Smooth muscle cell (in vitro differentiated cells): ENCODE measurements at regions not wholly inside any gene's neighbourhood (a gene's known extent, or its start where the extent isn't known, plus 50 kb on each side); places are given as distances from the start of the nearest gene placed in this dataset.

Experiments
- DNase-seq: peaks from one replicate; lab custom pipeline; 2025; ENCODE audit not compliant: unreplicated experiment; lab: John Stamatoyannopoulos, UW
- H2AFZ ChIP-seq: fragments of 200-600 bp; sonication (generic); 2 replicates; pipeline ENCODE4 v1.6.0; 2016; ENCODE audit warnings: antibody characterized with exemption, low read depth, mild to moderate bottlenecking
- H3F3A ChIP-seq: fragments of 200-600 bp; sonication (generic); 2 replicates; pipeline ENCODE4 v1.6.0; 2017; ENCODE audit warnings: antibody characterized with exemption, low read depth
- H3K27ac ChIP-seq: fragments of 200-600 bp; sonication (generic); 2 replicates; pipeline ENCODE4 v1.5.1; 2016; ENCODE audit warnings: low read depth, mild to moderate bottlenecking
- H3K27me3 ChIP-seq: fragments of 200-600 bp; sonication (generic); 2 replicates; pipeline ENCODE4 v1.6.1; 2016; ENCODE audit warnings: low read depth, mild to moderate bottlenecking
- H3K36me3 ChIP-seq: fragments of 200-600 bp; sonication (generic); 2 replicates; pipeline ENCODE4 v1.5.1; 2016; ENCODE audit warnings: low read depth
- H3K4me1 ChIP-seq: fragments of 200-600 bp; sonication (generic); 2 replicates; pipeline ENCODE4 v1.5.1; 2016; ENCODE audit warnings: low read depth
- H3K4me2 ChIP-seq: fragments of 200-600 bp; sonication (generic); 2 replicates; pipeline ENCODE4 v1.6.0; 2016; ENCODE audit warnings: mild to moderate bottlenecking
- H3K4me3 ChIP-seq: fragments of 200-600 bp; sonication (generic); 2 replicates; pipeline ENCODE4 v1.5.1; 2016; ENCODE audit warnings: mild to moderate bottlenecking
- H3K79me2 ChIP-seq: fragments of 200-600 bp; sonication (generic); 2 replicates; pipeline ENCODE4 v1.6.0; 2016; ENCODE audit warnings: low read depth, mild to moderate bottlenecking
- H3K9ac ChIP-seq: fragments of 200-600 bp; sonication (generic); 2 replicates; pipeline ENCODE4 v1.6.0; 2016; ENCODE audit warnings: low read depth
- H3K9me3 ChIP-seq: fragments of 200-600 bp; sonication (generic); replicated peaks from 2 replicates; pipeline ENCODE4 v1.5.1; 2016; ENCODE audit warnings: low read depth
- H4K20me1 ChIP-seq: fragments of 200-600 bp; sonication (generic); 2 replicates; pipeline ENCODE4 v1.6.0; 2016; ENCODE audit warnings: low read depth
- WGBS: methylation state at CpG from one replicate; pipeline ENCODE4 v1.1.7; 2016; ENCODE audit warnings: low lambda C conversion rate; 5-methylcytosine and 5-hydroxymethylcytosine counted together
- TF ChIP-seq, protein P1 (sequence below): fragments of 200-600 bp; sonication (generic); IDR thresholded peaks from 2 replicates; pipeline ENCODE4 v1.5.1; 2017; ENCODE audit warnings: borderline replicate concordance, mild to moderate bottlenecking, antibody characterized with exemption; ENCODE audit not compliant: insufficient read depth, poor library complexity, severe bottlenecking

- H3K27ac ChIP-seq, result no peak overlapping the region
- no peak for DNase-seq
- H3K9ac ChIP-seq, result no peak overlapping the region
- no peaks in the 10 kb centered on the region for H3K79me2 ChIP-seq
- WGBS, result 88% methylated on average over 2 of the region's 2 CpGs
- H3K4me1 ChIP-seq, result no peaks in the 10 kb centered on the region
- H2AFZ ChIP-seq, result no peak overlapping the region
- peaks cover 27% of the 10 kb centered on the region for H3K27me3 ChIP-seq
- peaks cover 9% of the 10 kb centered on the region for H4K20me1 ChIP-seq
- H3K4me3 ChIP-seq, result no peak overlapping the region
- no peaks in the 10 kb centered on the region for H3K36me3 ChIP-seq
- H3K4me2 ChIP-seq, result peak overlapping the region; percentile 61
- H3F3A ChIP-seq, result peaks cover 9% of the 10 kb centered on the region
- TF ChIP-seq, protein P1, sequence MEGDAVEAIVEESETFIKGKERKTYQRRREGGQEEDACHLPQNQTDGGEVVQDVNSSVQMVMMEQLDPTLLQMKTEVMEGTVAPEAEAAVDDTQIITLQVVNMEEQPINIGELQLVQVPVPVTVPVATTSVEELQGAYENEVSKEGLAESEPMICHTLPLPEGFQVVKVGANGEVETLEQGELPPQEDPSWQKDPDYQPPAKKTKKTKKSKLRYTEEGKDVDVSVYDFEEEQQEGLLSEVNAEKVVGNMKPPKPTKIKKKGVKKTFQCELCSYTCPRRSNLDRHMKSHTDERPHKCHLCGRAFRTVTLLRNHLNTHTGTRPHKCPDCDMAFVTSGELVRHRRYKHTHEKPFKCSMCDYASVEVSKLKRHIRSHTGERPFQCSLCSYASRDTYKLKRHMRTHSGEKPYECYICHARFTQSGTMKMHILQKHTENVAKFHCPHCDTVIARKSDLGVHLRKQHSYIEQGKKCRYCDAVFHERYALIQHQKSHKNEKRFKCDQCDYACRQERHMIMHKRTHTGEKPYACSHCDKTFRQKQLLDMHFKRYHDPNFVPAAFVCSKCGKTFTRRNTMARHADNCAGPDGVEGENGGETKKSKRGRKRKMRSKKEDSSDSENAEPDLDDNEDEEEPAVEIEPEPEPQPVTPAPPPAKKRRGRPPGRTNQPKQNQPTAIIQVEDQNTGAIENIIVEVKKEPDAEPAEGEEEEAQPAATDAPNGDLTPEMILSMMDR, result no peak
- H3K9me3 ChIP-seq, result no peaks in the 10 kb centered on the region
Observed at GRCh38 chr9:7229571-7229970, 471.8 kb downstream of the KDM4C start.

DNA sequence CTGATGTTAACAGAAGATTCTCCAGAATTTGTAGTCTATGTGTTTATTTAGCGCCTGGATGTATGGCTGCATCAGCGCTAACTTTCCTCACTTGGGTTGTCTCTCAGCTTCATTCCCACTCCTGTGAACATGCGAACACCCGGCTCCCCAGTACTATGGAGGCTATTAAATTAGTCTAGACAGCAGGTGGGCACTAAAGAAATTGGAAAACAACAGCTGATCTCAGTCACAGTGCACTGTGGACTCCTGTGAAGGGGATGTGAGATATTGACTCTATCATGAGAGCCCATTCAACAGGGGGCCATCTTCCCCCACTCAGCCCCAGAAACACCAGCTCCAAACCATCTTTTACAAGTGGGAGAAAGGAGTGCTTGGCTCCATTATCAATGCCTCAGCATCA is 471.0 kb downstream of the KDM4C start:
- H3K4me1 ChIP-seq, result no peaks in the 10 kb centered on the region
- H3K36me3 ChIP-seq, result no peaks in the 10 kb centered on the region
- peaks cover 34% of the 10 kb centered on the region for H3K27me3 ChIP-seq
- no peak overlapping the region for H2AFZ ChIP-seq
- no peaks in the 10 kb centered on the region for H3K79me2 ChIP-seq
- no peak overlapping the region for H3K27ac ChIP-seq
- WGBS, result 87% methylated on average over 4 of the region's 4 CpGs
- TF ChIP-seq, protein P1, result no peak
- H3K4me3 ChIP-seq, result no peak overlapping the region
- DNase-seq, result no peak
- H3K4me2 ChIP-seq, result no peak overlapping the region
- H3K9me3 ChIP-seq, result no peaks in the 10 kb centered on the region
- peaks cover 9% of the 10 kb centered on the region for H4K20me1 ChIP-seq
- peaks cover 9% of the 10 kb centered on the region for H3F3A ChIP-seq
- no peak overlapping the region for H3K9ac ChIP-seq

GRCh38 chr9:7227951-7228350 is 470.2 kb downstream of the KDM4C start:
- WGBS, result 89% methylated on average over 8 of the region's 8 CpGs
- Histone ChIP-seq H3K9me3 (no peaks in the 10 kb centered on the region), H3K27me3 (peaks cover 39% of the 10 kb centered on the region), H3K4me1 (no peaks in the 10 kb centered on the region), H3F3A (peaks cover 9% of the 10 kb centered on the region), H3K79me2 (no peaks in the 10 kb centered on the region), H2AFZ (no peak overlapping the region), H3K27ac (no peak overlapping the region), H3K9ac (no peak overlapping the region), H3K4me2 (no peak overlapping the region), H3K36me3 (no peaks in the 10 kb centered on the region), H4K20me1 (peaks cover 9% of the 10 kb centered on the region), H3K4me3 (no peak overlapping the region)
- TF ChIP-seq, protein P1, result no peak
- DNase-seq, result no peak

- Histone ChIP-seq H3F3A (peaks cover 9% of the 10 kb centered on the region), H3K4me2 (no peak overlapping the region), H2AFZ (no peak overlapping the region), H3K4me3 (no peak overlapping the region), H3K9ac (no peak overlapping the region), H3K79me2 (no peaks in the 10 kb centered on the region), H3K9me3 (no peaks in the 10 kb centered on the region), H3K27me3 (peaks cover 44% of the 10 kb centered on the region), H3K36me3 (no peaks in the 10 kb centered on the region), H3K27ac (no peak overlapping the region), H4K20me1 (peaks cover 9% of the 10 kb centered on the region), H3K4me1 (no peaks in the 10 kb centered on the region)
- 90% methylated on average over 7 of the region's 7 CpGs for WGBS
- TF ChIP-seq, protein P1, result no peak
- DNase-seq, result no peak
Observed at GRCh38 chr9:7226007-7226640, 468.4 kb downstream of the KDM4C start.
